Fibroblast of lung (primary cell): ENCODE measurements at regions not wholly inside any gene's neighbourhood (a gene's known extent, or its start where the extent isn't known, plus 50 kb on each side); places are given as distances from the start of the nearest gene placed in this dataset.

Source experiments
- DNase-seq, 2 donors: peaks; one replicate each; pipeline versions ENCODE4 v3.0.0 to v3.0.0-alpha.2; 2010; ENCODE audit warnings: low read depth in 2 of 2
- H2AFZ ChIP-seq: 2 replicates; pipeline ENCODE4 v1.5.1; 2012; ENCODE audit warnings: low read length, control low read depth, inconsistent platforms
- H3K27ac ChIP-seq: 2 replicates; pipeline ENCODE4 v1.5.1; 2011; ENCODE audit warnings: low read length, control low read depth; ENCODE audit not compliant: insufficient read depth
- H3K27me3 ChIP-seq: 2 replicates; pipeline ENCODE4 v1.5.1; 2011; ENCODE audit warnings: mild to moderate bottlenecking, low read length; ENCODE audit not compliant: control insufficient read depth, insufficient read depth
- H3K36me3 ChIP-seq: 2 replicates; pipeline ENCODE4 v1.5.1; 2011; ENCODE audit warnings: low read length; ENCODE audit not compliant: control insufficient read depth, insufficient read depth
- H3K4me1 ChIP-seq: 2 replicates; pipeline ENCODE4 v1.5.1; 2011; ENCODE audit warnings: low read length; ENCODE audit not compliant: control insufficient read depth, insufficient read depth; ENCODE audit errors: extremely low read depth
- H3K4me2 ChIP-seq: 2 replicates; pipeline ENCODE4 v1.5.1; 2011; ENCODE audit warnings: low read length, control low read depth; ENCODE audit not compliant: insufficient read depth; ENCODE audit errors: extremely low read depth
- H3K4me3 ChIP-seq, 4 experiments: fragments of 200-600 bp in 1 of 4; sonication (generic) in 1 of 4; replicated peaks in 1 of 4; 2 replicates each; pipeline ENCODE4 v1.5.1; 2011 to 2016; ENCODE audit warnings: low read length in 4 of 4, low read depth in 3 of 4, mild to moderate bottlenecking in 3 of 4, control low read depth in 2 of 4, inconsistent platforms in 1 of 4, mixed read lengths in 1 of 4; ENCODE audit not compliant: insufficient read depth in 1 of 4; ENCODE audit errors: control extremely low read depth in 1 of 4
- H3K79me2 ChIP-seq: 2 replicates; pipeline ENCODE4 v1.5.1; 2012; ENCODE audit warnings: mild to moderate bottlenecking, low read length, inconsistent platforms; ENCODE audit not compliant: control insufficient read depth, insufficient read depth
- H3K9ac ChIP-seq: 2 replicates; pipeline ENCODE4 v1.5.1; 2011; ENCODE audit warnings: mild to moderate bottlenecking, low read length, control low read depth; ENCODE audit not compliant: insufficient read depth
- H3K9me3 ChIP-seq: 2 replicates; pipeline ENCODE4 v1.5.1; 2012; ENCODE audit warnings: low read depth, low read length; ENCODE audit not compliant: control insufficient read depth, insufficient read depth
- H4K20me1 ChIP-seq: 2 replicates; pipeline ENCODE4 v1.5.1; 2011; ENCODE audit warnings: low read length; ENCODE audit not compliant: control insufficient read depth, insufficient read depth; ENCODE audit errors: extremely low read depth
- EZH2 ChIP-seq: IDR thresholded peaks from 2 replicates; pipeline ENCODE4 v1.5.1; 2012; ENCODE audit warnings: low read length, control low read depth, mild to moderate bottlenecking; ENCODE audit errors: missing control alignments
- TF ChIP-seq, protein P1 (sequence below), 2 donors: IDR thresholded peaks in 1 of 2; conservative IDR thresholded peaks in 1 of 2; 1 replicate in 1 of 2; 2 replicates in 1 of 2; pipeline ENCODE4 v1.5.1; 2011 to 2012; ENCODE audit warnings: low read length in 2 of 2, control low read depth in 1 of 2, inconsistent platforms in 1 of 2, low read depth in 1 of 2, mild to moderate bottlenecking in 1 of 2

DNA sequence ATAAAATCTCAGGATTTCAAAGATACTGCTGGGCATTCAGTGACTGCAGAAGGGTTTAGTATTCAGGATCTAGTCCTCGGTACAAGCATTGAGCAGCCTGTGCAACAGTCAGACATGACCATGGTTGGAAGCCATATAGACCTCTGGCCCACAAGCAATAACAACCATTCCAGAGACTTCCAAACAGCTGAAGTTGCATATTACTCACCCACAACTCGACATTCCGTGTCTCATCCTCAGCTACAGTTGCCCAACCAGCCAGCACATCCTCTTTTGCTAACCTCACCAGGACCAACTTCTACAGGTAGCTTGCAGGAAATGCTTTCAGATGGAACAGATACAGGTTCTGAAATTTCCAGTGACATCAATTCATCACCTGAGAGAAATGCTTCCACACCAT lies 156.8 kb downstream of the C11orf91 start:
- Histone ChIP-seq H3K36me3 (no peaks in the 10 kb centered on the region), H3K4me2 (no peak overlapping the region), H2AFZ (no peak overlapping the region), H3K27ac (no peak overlapping the region), H3K9me3 (no peaks in the 10 kb centered on the region), H3K27me3 (no peaks in the 10 kb centered on the region), H3K79me2 (no peaks in the 10 kb centered on the region), H3K4me3 (no peak overlapping the region), H3K9ac (no peak overlapping the region), H3K4me1 (no peaks in the 10 kb centered on the region), H4K20me1 (no peaks in the 10 kb centered on the region)
- TF ChIP-seq, protein P1, sequence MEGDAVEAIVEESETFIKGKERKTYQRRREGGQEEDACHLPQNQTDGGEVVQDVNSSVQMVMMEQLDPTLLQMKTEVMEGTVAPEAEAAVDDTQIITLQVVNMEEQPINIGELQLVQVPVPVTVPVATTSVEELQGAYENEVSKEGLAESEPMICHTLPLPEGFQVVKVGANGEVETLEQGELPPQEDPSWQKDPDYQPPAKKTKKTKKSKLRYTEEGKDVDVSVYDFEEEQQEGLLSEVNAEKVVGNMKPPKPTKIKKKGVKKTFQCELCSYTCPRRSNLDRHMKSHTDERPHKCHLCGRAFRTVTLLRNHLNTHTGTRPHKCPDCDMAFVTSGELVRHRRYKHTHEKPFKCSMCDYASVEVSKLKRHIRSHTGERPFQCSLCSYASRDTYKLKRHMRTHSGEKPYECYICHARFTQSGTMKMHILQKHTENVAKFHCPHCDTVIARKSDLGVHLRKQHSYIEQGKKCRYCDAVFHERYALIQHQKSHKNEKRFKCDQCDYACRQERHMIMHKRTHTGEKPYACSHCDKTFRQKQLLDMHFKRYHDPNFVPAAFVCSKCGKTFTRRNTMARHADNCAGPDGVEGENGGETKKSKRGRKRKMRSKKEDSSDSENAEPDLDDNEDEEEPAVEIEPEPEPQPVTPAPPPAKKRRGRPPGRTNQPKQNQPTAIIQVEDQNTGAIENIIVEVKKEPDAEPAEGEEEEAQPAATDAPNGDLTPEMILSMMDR (conservative IDR thresholded peaks at IDR 0.05 in 1 of 2, IDR thresholded peaks at IDR 0.05 in 1 of 2; ENCODE audit: low read depth in 1 of 2, low read length in 2 of 2), result no peak
- TF ChIP-seq EZH2, result no peak
- no peak for DNase-seq

DNA sequence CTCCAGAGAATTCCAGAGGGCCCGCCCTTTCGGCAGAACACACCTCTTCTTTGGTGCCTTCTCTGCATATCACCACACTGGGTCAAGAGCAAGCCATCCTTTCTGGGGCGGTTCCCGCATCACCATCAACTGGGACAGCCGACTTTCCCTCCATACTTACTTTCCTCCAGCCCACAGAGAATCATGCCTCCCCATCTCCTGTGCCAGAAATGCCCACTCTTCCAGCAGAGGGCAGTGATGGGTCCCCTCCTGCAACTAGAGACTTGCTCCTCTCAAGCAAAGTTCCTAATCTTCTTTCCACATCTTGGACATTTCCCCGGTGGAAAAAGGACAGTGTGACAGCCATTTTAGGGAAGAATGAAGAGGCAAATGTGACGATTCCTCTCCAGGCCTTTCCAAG lies 157.7 kb downstream of the C11orf91 start:
- no peaks in the 10 kb centered on the region for H3K27me3 ChIP-seq
- TF ChIP-seq, protein P1 (conservative IDR thresholded peaks at IDR 0.05 in 1 of 2, IDR thresholded peaks at IDR 0.05 in 1 of 2; ENCODE audit: low read depth in 1 of 2, low read length in 2 of 2), result peak; percentile 50 to 86
- TF ChIP-seq EZH2, result no peak
- no peak overlapping the region for H3K9ac ChIP-seq
- no peak overlapping the region for H3K4me3 ChIP-seq
- no peaks in the 10 kb centered on the region for H3K36me3 ChIP-seq
- H2AFZ ChIP-seq, result no peak overlapping the region
- no peaks in the 10 kb centered on the region for H4K20me1 ChIP-seq
- DNase-seq, result peak; percentile 39 to 58
- no peak overlapping the region for H3K4me2 ChIP-seq
- no peaks in the 10 kb centered on the region for H3K9me3 ChIP-seq
- no peaks in the 10 kb centered on the region for H3K79me2 ChIP-seq
- no peak overlapping the region for H3K27ac ChIP-seq
- no peaks in the 10 kb centered on the region for H3K4me1 ChIP-seq

DNA sequence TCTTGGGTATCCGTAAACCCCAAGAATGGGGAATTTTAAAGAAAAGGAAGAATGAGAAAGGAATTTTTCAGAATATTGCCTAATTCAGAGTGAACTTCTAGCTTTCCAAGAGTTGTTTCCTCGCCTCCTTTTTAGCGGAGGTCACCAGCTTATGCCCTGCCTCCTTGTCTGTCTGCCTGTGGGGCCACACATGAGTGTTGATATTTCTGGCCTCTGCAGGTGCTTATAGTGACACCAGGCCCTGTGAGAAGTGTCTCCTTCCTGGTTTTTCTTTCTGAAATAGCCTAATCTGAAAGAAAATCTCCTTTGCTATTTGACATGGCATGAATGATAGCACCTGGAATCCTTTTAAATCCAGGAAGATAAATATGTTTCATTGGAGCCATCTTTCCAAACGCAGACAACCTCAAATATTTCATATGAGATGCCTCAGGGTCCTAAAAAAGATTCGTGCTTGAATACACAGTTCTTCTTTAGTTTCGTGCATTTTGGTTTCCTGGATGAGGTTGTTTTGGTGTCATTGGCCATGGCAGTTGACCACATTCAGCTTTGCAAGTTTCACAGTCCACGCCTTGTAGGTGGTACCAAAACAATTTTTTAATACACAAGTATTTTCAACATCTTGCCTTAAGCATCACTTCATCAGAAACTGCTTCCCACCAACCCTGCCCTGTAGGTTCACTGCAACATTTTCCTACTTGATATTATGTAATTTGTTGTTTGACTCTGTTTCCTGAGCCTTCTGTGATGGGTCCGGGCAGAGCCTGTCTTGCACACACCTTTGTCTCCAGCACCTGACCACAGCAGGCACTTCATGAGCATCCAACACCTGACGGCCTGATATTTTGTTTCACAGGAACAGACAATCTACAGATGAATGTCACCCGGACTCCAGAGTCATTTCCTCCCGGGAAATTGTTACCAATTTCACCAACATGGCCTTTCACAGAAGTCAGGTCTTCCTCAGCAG lies 159.4 kb downstream of the C11orf91 start:
- Histone ChIP-seq H3K4me1 (no peaks in the 10 kb centered on the region), H3K36me3 (no peaks in the 10 kb centered on the region), H3K9me3 (no peaks in the 10 kb centered on the region), H4K20me1 (no peaks in the 10 kb centered on the region), H3K27me3 (no peaks in the 10 kb centered on the region), H3K27ac (no peak overlapping the region), H3K4me2 (no peak overlapping the region), H3K79me2 (no peaks in the 10 kb centered on the region), H3K9ac (no peak overlapping the region), H2AFZ (no peak overlapping the region), H3K4me3 (no peak overlapping the region)
- DNase-seq, result no peak
- TF ChIP-seq, protein P1 (conservative IDR thresholded peaks at IDR 0.05 in 1 of 2, IDR thresholded peaks at IDR 0.05 in 1 of 2; ENCODE audit: low read depth in 1 of 2, low read length in 2 of 2), result no peak
